ENCODE measurements at regions not wholly inside any gene's neighbourhood (a gene's known extent, or its start where the extent isn't known, plus 50 kb on each side); places are given as distances from the start of the nearest gene placed in this dataset.

- no peaks in the 10 kb centered on the region for H3K27me3 ChIP-seq (ENCODE audit: insufficient read depth, low read depth, low read length)
- no peak overlapping the region for H2AFZ ChIP-seq (ENCODE audit: low read depth, low read length)
- no peak overlapping the region for H3K9ac ChIP-seq (ENCODE audit: low read length)
- no peaks in the 10 kb centered on the region for H3K9me2 ChIP-seq (ENCODE audit: insufficient read depth, low read length)
- H3K4me3 ChIP-seq (ENCODE audit: low read length), result no peak overlapping the region
- no peaks in the 10 kb centered on the region for H3K9me3 ChIP-seq (ENCODE audit: low read length)
- TF ChIP-seq REST (IDR thresholded peaks at IDR 0.05; ENCODE audit: borderline replicate concordance), result no peak
- TF ChIP-seq EP300 (conservative IDR thresholded peaks at IDR 0.05; ENCODE audit: poor library complexity, severe bottlenecking), result no peak
- TF ChIP-seq POLR2AphosphoS5 (IDR thresholded peaks at IDR 0.05), result no peak
- no peak for TF ChIP-seq RAD21 (conservative IDR thresholded peaks at IDR 0.05)
- TF ChIP-seq TAF1 (IDR thresholded peaks at IDR 0.05; ENCODE audit: low read depth), result no peak
- TF ChIP-seq SMC3 (conservative IDR thresholded peaks at IDR 0.05; ENCODE audit: poor library complexity), result no peak
- no peaks in the 10 kb centered on the region for H3K36me3 ChIP-seq (ENCODE audit: insufficient read depth, low read length)
- no peak overlapping the region for H3K27ac ChIP-seq (ENCODE audit: low read length)
- H3K4me2 ChIP-seq (ENCODE audit: low read length), result no peak overlapping the region
- H3K79me2 ChIP-seq (replicated peaks; ENCODE audit: insufficient read depth, low read length), result peaks cover 2% of the 10 kb centered on the region
- H3F3A ChIP-seq (ENCODE audit: insufficient read depth, low read length, poor library complexity, severe bottlenecking), result no peaks in the 10 kb centered on the region
- no peaks in the 10 kb centered on the region for H4K20me1 ChIP-seq (ENCODE audit: insufficient read depth)
Measured at GRCh38 chr4:3348621-3349020, 55.8 kb downstream of the RGS12 start.

- no peaks in the 10 kb centered on the region for H3F3A ChIP-seq (ENCODE audit: insufficient read depth, low read length, poor library complexity, severe bottlenecking)
- no peak overlapping the region for H3K4me3 ChIP-seq (ENCODE audit: low read length)
- H3K9me2 ChIP-seq (ENCODE audit: insufficient read depth, low read length), result no peaks in the 10 kb centered on the region
- H3K4me2 ChIP-seq (ENCODE audit: low read length), result no peak overlapping the region
- H3K9me3 ChIP-seq (ENCODE audit: low read length), result no peaks in the 10 kb centered on the region
- TF ChIP-seq RAD21 (conservative IDR thresholded peaks at IDR 0.05) (no peak), MXI1 (conservative IDR thresholded peaks at IDR 0.05; ENCODE audit: poor library complexity, severe bottlenecking) (no peak), SMC3 (conservative IDR thresholded peaks at IDR 0.05; ENCODE audit: poor library complexity) (no peak), EP300 (conservative IDR thresholded peaks at IDR 0.05; ENCODE audit: poor library complexity, severe bottlenecking) (no peak), POLR2AphosphoS5 (IDR thresholded peaks at IDR 0.05) (no peak), CTCF (IDR thresholded peaks at IDR 0.05; ENCODE audit: poor library complexity, severe bottlenecking) (no peak), EZH2 (IDR thresholded peaks at IDR 0.05; ENCODE audit: borderline replicate concordance, insufficient read depth, low read length, poor library complexity, severe bottlenecking) (no peak), TAF1 (IDR thresholded peaks at IDR 0.05; ENCODE audit: low read depth) (no peak), REST (IDR thresholded peaks at IDR 0.05; ENCODE audit: borderline replicate concordance) (no peak)
- H3K36me3 ChIP-seq (ENCODE audit: insufficient read depth, low read length), result no peaks in the 10 kb centered on the region
- no peak overlapping the region for H3K27ac ChIP-seq (ENCODE audit: low read length)
- H3K79me2 ChIP-seq (replicated peaks; ENCODE audit: insufficient read depth, low read length), result peaks cover 2% of the 10 kb centered on the region
- H4K20me1 ChIP-seq (ENCODE audit: insufficient read depth), result no peaks in the 10 kb centered on the region
- H3K27me3 ChIP-seq (ENCODE audit: insufficient read depth, low read depth, low read length), result no peaks in the 10 kb centered on the region
- no peak overlapping the region for H2AFZ ChIP-seq (ENCODE audit: low read depth, low read length)
- no peak overlapping the region for H3K9ac ChIP-seq (ENCODE audit: low read length)
Measured at GRCh38 chr4:3349116-3349515, 56.3 kb downstream of the RGS12 start.

Data from neural cell (in vitro differentiated cells).